ENCODE measurements at regions not wholly inside any gene's neighbourhood (a gene's known extent, or its start where the extent isn't known, plus 50 kb on each side); places are given as distances from the start of the nearest gene placed in this dataset.

- DNase-seq, result no peak
- Histone ChIP-seq H3K27ac (replicated peaks) (no peak overlapping the region), H3K4me3 (no peak overlapping the region), H3K27me3 (ENCODE audit: low read depth) (no peaks in the 10 kb centered on the region), H3K36me3 (no peaks in the 10 kb centered on the region), H3K4me1 (no peaks in the 10 kb centered on the region), H3K9me3 (replicated peaks) (no peaks in the 10 kb centered on the region)
- intact Hi-C loops (cut with micrococcal nuclease), result no loop called here
- no peak for TF ChIP-seq CTCF (IDR thresholded peaks at IDR 0.05; ENCODE audit: borderline replicate concordance)
Measured at GRCh38 chr5:118185018-118185417, 803.3 kb downstream of the DTWD2 start.

- no peaks in the 10 kb centered on the region for H3K27me3 ChIP-seq (ENCODE audit: low read depth)
- H3K9me3 ChIP-seq (replicated peaks), result no peaks in the 10 kb centered on the region
- H3K27ac ChIP-seq (replicated peaks), result no peak overlapping the region
- TF ChIP-seq CTCF (IDR thresholded peaks at IDR 0.05; ENCODE audit: borderline replicate concordance), result no peak
- no peaks in the 10 kb centered on the region for H3K36me3 ChIP-seq
- no peak for DNase-seq
- intact Hi-C loops (cut with micrococcal nuclease), result no loop called here
- no peaks in the 10 kb centered on the region for H3K4me1 ChIP-seq
- H3K4me3 ChIP-seq, result no peak overlapping the region
Measured at GRCh38 chr5:118176146-118176545, 812.2 kb downstream of the DTWD2 start.

DNA sequence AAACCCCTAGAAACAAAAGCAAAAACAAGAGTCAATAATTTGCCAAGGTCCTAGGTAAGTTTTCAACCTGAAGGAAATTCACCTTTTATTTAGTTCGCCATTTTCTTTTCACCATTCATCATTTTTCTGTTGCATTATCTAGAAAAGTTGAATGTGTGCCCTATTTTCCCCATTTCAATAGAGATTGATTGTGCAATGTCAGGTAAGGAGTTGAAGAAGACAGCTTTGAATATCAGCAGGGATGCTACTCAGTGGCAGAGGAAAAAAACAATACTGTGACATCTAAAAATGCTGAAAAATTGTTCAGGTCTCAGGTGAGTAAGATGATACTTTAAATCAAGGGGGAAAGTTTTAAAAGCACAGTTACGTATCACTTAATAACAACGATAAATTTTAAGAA lies 813.7 kb downstream of the DTWD2 start:
- no peaks in the 10 kb centered on the region for H3K36me3 ChIP-seq
- H3K9me3 ChIP-seq (replicated peaks), result no peaks in the 10 kb centered on the region
- H3K4me3 ChIP-seq, result no peak overlapping the region
- no peak for TF ChIP-seq CTCF (IDR thresholded peaks at IDR 0.05; ENCODE audit: borderline replicate concordance)
- no peak for DNase-seq
- H3K27ac ChIP-seq (replicated peaks), result no peak overlapping the region
- intact Hi-C loops (cut with micrococcal nuclease), result no loop called here
- no peaks in the 10 kb centered on the region for H3K4me1 ChIP-seq
- no peaks in the 10 kb centered on the region for H3K27me3 ChIP-seq (ENCODE audit: low read depth)

DNA sequence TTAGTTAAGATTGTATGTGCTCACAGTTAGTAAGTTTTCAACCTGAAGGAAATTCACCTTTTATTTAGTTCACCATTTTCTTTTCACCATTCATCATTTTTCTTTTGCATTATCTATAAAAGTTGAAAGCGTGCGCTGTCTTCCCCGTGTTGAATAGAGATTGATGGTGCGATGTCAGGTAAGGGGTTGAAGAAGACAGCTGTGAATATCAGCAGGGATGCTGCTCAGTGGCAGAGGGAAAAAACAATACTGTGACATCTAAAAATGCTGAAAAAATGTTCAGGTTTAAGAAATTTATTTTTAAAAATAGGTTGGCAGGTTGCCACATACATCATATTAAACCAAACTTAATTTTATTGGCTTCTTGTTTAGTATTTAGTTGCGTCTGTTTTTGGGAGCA lies 815.0 kb downstream of the DTWD2 start:
- H3K4me1 ChIP-seq, result no peaks in the 10 kb centered on the region
- no peak for TF ChIP-seq CTCF (IDR thresholded peaks at IDR 0.05; ENCODE audit: borderline replicate concordance)
- H3K36me3 ChIP-seq, result no peaks in the 10 kb centered on the region
- H3K27me3 ChIP-seq (ENCODE audit: low read depth), result no peaks in the 10 kb centered on the region
- DNase-seq, result no peak
- H3K27ac ChIP-seq (replicated peaks), result no peak overlapping the region
- intact Hi-C loops (cut with micrococcal nuclease), result no loop called here
- H3K4me3 ChIP-seq, result no peak overlapping the region
- H3K9me3 ChIP-seq (replicated peaks), result no peaks in the 10 kb centered on the region

- intact Hi-C loops (cut with micrococcal nuclease), result no loop called here
- H3K4me1 ChIP-seq, result no peaks in the 10 kb centered on the region
- H3K36me3 ChIP-seq, result no peaks in the 10 kb centered on the region
- H3K27ac ChIP-seq (replicated peaks), result no peak overlapping the region
- TF ChIP-seq CTCF (IDR thresholded peaks at IDR 0.05; ENCODE audit: borderline replicate concordance), result no peak
- H3K27me3 ChIP-seq (ENCODE audit: low read depth), result no peaks in the 10 kb centered on the region
- H3K9me3 ChIP-seq (replicated peaks), result no peaks in the 10 kb centered on the region
- DNase-seq, result no peak
- no peak overlapping the region for H3K4me3 ChIP-seq
Measured at GRCh38 chr5:118165619-118166018, 822.7 kb downstream of the DTWD2 start.

- Histone ChIP-seq H3K4me3 (no peak overlapping the region), H3K36me3 (no peaks in the 10 kb centered on the region), H3K27me3 (ENCODE audit: low read depth) (no peaks in the 10 kb centered on the region), H3K4me1 (no peaks in the 10 kb centered on the region), H3K27ac (replicated peaks) (no peak overlapping the region), H3K9me3 (replicated peaks) (peaks cover 6% of the 10 kb centered on the region)
- TF ChIP-seq CTCF (IDR thresholded peaks at IDR 0.05; ENCODE audit: borderline replicate concordance), result no peak
- intact Hi-C loops (cut with micrococcal nuclease), result no loop called here
- no peak for DNase-seq
Measured at GRCh38 chr5:118156181-118156580, 832.2 kb downstream of the DTWD2 start.

Measured in left ventricle myocardium inferior (tissue), 1 donor.